Fibroblast of skin of left biceps (primary cell): ENCODE measurements at regions not wholly inside any gene's neighbourhood (a gene's known extent, or its start where the extent isn't known, plus 50 kb on each side); places are given as distances from the start of the nearest gene placed in this dataset.

Experiments
- DNase-seq, 2 experiments: peaks; one replicate each; pipeline ENCODE4 v3.0.0-alpha.2; 2013; ENCODE audit warnings: low read depth in 2 of 2

GRCh38 chr4:127143460-127144195 is 489.1 kb upstream of the INTU start:
- peak; percentile 70 to 77 for DNase-seq

GRCh38 chr4:127145006-127145540 is 487.7 kb upstream of the INTU start:
- DNase-seq = no peak

- DNase-seq = no peak
Measured at GRCh38 chr4:127148165-127148564, 484.6 kb upstream of the INTU start.

GRCh38 chr4:127149086-127149485 is 483.7 kb upstream of the INTU start:
- no peak for DNase-seq

- no peak for DNase-seq
Measured at GRCh38 chr4:127151941-127152340, 480.8 kb upstream of the INTU start.

GRCh38 chr4:127155116-127155515 is 477.6 kb upstream of the INTU start:
- DNase-seq = no peak

- DNase-seq = no peak
Measured at GRCh38 chr4:127155555-127155954, 477.2 kb upstream of the INTU start.

GRCh38 chr4:127162741-127163140 is 470.0 kb upstream of the INTU start:
- DNase-seq = peak; percentile 57 to 58

- DNase-seq = no peak
Measured at GRCh38 chr4:127165971-127166370, 466.8 kb upstream of the INTU start.

GRCh38 chr4:127174201-127174600 is 458.6 kb upstream of the INTU start:
- DNase-seq = no peak

GRCh38 chr4:127174616-127175015 is 458.1 kb upstream of the INTU start:
- DNase-seq = no peak

- DNase-seq = no peak
Measured at GRCh38 chr4:127179256-127180087, 453.3 kb upstream of the INTU start.

- DNase-seq = no peak
Measured at GRCh38 chr4:127181001-127181400, 451.8 kb upstream of the INTU start.

- DNase-seq = no peak
Measured at GRCh38 chr4:127182687-127183086, 450.1 kb upstream of the INTU start.

GRCh38 chr4:127188847-127189246 is 443.9 kb upstream of the INTU start:
- DNase-seq = no peak

- DNase-seq = no peak
Measured at GRCh38 chr4:127194281-127194680, 438.5 kb upstream of the INTU start.

GRCh38 chr4:127196655-127197352 is 436.0 kb upstream of the INTU start:
- DNase-seq = no peak

- DNase-seq = peak; percentile 71 to 73
Measured at GRCh38 chr4:127203562-127204200, 429.1 kb upstream of the INTU start.

GRCh38 chr4:127204322-127204721 is 428.4 kb upstream of the INTU start:
- no peak for DNase-seq

GRCh38 chr4:127209580-127210095 is 423.1 kb upstream of the INTU start:
- no peak for DNase-seq

- no peak for DNase-seq
Measured at GRCh38 chr4:127210893-127211649, 421.7 kb upstream of the INTU start.
